Liver (tissue), 2 donors: ENCODE measurements at regions not wholly inside any gene's neighbourhood (a gene's known extent, or its start where the extent isn't known, plus 50 kb on each side); places are given as distances from the start of the nearest gene placed in this dataset.

Experiments used
- CTCF ChIP-seq: fragments of 150-350 bp; IDR thresholded peaks from 2 replicates; pipeline ENCODE4 v1.5.1; 2017; ENCODE audit warnings: improper control_type of control experiment, low read depth, low read length; ENCODE audit not compliant: missing input control
- ZBTB33 ChIP-seq: IDR thresholded peaks from 2 replicates; pipeline ENCODE4 v1.6.1; 2016; ENCODE audit warnings: antibody characterized with exemption
- donor health status: healthy.

- TF ChIP-seq ZBTB33 (no peak), CTCF (no peak)
Measured at GRCh38 chr20:58010666-58011065, 217.8 kb downstream of the ANKRD60 start.
